Femur (tissue), 1 donor: ENCODE measurements at regions not wholly inside any gene's neighbourhood (a gene's known extent, or its start where the extent isn't known, plus 50 kb on each side); places are given as distances from the start of the nearest gene placed in this dataset.

ENCODE experiments used
- DNase-seq: peaks from one replicate; pipeline ENCODE4 v3.0.0-alpha.2; 2017

DNA sequence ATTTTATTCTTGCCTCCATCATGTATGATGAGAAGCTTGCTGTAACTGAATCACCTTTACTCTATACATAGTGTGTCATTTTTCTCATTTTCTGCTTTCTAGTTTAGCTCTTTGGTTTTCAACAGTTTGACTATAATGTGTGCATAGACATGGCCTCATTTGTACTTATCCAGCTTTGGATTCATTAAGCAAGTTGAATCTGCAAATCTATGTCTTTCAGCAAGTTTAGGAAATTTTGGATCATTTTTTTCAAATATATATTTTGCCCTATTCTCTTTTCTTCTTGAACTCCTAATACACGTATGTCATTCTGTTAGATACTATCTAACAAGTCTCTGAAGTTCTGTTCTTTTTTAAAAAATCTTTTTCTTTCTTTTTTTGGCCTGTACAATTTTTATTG, 57.8 kb downstream of the PRLHR start:
- no peak for DNase-seq

DNA sequence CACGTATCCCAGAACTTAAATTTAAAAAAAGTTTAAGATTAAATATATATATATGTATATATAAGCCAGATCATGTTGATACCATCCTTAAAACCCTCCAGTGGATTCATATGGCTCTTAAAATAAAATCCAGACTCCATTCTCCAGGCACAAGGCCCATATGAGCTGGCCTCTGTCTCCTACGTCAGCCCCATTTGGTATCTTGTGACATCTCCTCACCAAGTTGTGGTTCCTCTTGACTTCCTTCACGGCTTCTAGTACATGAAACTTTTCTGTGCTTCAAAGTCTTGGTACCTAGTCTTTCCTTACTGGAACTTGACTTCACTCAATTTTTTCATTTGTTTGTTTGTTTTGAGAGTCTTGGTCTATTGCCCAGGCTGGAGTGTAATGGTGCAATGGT, 61.3 kb downstream of the PRLHR start:
- DNase-seq: no peak

DNA sequence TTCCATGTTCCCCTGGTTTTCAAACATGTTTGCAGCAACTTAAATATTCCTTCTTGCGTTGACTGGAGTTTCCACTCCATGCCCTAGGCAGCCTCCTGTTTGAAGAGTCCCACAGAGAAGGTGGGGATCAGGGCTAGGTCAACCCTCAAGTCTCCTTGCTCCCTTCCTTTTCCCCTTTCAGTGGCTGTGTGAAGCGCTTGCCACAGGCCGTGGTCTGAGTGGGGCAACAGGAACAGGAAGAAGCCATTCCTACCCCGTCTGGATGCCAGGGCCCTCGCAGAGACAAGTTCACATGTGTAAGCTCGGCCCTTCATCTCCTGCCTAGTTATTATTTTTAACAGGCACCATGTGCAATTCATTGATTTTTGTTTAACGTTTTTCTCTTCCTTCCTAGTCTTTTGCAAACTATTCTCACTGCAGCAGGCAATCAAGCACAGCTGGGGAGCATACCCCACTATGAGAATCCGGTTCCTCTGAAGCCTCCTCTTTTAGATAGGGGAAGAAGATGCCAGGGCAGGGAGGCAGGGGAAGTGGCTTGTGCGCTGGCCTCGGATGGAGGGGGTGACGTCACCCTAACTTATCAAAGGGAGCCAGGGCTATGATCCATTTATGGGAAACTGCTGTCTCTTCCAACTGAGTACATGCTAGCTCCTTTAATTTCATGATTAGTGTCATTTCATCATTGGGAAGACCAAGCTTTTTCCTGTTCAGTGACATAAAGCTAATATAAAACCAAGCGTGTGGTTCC, 64.2 kb downstream of the PRLHR start:
- DNase-seq: no peak

DNA sequence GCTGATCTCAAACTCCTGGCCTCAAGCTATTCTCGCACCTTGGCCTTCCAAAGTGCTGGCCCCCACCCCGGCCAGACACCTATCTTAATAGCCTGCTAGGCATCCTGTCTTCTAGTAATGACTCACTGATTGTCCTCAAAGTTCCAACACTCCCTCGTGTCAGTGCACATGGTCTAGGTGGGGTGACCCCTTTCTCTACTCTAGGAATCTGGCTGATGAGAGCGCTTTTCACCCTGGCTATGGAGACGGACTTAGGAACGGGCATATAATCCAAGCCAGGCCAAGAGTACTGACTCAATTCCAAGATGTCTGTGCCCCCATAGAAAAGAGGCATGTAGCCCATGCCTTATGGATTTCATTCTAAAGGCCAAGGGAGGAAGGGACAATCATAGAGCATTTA, 67.0 kb downstream of the PRLHR start:
- DNase-seq: no peak

DNA sequence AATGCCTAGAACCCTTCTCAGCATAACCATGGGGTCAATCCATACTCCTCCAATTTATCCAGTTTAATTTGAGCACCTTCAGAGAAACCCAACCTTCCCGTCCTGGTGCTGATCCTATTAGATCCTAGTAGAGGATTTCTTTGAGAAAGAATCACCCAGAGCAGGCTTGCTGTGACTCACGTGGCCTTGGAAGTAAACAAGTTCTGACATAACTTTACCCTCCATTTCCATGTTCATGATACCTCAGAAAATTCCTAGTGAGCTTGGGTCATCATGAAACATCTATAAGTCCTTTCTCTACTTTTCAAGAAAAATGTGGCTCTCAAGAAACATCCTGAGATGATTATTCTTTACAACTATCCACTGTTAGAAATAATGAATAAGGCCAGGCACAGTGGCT, 71.7 kb downstream of the PRLHR start:
- no peak for DNase-seq

DNA sequence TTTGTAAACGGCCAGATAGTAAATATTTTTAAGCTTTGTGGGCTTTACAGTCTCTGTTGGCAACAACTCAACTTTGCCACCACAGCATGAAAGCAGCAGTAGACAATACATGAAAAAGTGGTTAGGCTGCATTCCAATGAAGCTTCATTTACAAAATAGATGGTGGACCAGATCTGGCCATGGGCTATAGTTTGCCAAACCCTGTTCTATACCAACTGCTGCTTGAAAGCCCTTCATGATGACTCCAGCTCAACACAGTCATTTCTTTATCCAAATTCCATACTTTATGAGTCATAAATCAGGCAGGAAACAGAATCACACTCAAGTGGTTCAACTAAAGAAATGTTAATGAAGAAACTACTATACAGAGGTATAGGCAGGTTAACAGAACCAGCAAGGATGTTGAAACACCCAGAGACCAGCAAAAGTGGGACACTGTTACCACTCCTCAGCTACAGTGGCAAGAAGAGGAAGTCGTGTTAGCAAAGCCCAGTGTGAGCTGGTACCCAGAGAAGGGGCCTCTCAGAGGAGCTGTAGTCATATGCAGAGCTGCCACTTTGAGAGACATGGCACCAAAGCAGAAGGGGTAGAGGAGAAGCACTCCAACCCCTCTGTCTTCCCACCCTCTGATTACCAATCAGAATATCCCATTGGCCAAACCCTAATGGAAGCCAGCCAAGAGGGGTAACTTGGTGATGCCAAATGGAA, 72.5 kb downstream of the PRLHR start:
- no peak for DNase-seq

DNA sequence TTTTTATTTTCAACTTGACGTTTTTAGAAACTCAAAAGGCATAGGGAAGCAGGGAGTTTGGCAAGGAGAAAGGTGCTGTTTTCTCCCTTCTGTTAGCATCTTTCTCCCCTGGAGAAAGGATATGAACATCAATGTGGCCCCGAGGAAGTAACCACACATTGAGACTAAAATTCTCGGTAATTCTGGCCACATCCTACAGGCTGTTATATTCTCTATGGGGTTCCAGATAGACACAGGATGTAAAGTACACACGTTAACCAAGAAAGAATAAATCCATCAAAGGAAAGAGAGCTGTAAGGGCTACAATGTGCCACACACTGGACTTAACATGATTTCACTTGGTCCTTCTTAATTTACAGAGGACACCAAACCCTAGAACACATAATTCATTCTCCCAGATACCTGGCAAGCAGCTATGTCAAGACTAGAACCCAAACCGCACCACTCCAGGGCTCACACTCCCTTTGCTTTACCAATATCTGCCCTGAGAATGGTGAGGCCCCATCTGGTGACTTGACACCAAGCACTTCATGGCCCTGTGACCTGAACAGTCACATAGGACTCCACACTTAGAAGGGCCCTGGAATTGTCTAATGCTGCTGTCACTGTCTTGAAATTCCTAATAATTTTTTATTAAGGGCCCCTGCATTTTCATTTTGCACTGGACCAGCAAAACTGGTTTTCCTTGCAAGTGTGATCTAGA, 73.9 kb downstream of the PRLHR start:
- DNase-seq: no peak

DNA sequence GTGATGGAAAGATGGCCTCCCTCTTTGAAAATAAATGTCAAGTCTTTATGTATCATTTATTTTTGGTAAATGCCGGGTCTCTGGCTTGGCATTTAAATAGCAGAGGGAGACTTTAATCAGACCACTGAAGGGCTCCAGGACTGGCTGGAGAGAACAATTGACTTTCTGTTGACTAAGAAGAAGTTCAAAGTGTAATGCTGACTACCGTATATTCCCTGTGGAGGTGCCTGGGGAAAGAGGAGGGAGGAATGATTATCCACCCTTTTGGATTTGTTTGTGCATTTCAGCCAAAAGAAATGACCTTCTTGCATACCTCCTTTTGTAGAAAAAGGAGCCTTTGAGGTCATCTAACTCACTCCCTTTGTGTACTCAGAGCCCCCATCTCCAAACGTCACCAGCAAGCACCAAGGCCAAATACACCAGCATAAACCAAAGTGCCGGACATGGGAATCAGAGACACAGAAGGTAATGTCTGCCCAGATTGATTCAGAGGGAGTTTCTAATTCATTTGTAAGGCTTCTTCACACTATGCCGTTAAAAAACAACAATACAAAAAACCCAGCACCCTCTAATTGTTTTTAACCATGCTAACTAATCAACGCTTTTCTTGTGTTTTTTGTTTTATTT, 75.2 kb downstream of the PRLHR start:
- DNase-seq: no peak

DNA sequence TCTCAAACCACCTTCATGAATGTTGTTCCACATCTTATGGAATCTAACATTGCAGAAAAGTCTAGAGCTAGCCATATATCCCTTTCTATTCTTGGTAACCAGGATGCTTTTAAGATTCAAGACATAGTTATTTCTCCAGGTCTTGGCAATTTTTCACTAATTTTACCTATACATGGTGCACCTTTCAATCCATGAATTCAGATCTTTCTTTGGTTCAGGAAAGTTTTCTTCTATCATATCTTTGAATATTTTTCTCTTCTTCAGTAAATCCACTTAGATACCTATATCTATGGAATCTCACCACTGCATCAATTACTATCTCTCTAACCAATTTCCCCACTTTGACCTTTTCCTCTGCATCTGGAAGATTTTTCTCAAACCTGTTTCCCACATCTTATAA, 77.4 kb downstream of the PRLHR start:
- DNase-seq: no peak

DNA sequence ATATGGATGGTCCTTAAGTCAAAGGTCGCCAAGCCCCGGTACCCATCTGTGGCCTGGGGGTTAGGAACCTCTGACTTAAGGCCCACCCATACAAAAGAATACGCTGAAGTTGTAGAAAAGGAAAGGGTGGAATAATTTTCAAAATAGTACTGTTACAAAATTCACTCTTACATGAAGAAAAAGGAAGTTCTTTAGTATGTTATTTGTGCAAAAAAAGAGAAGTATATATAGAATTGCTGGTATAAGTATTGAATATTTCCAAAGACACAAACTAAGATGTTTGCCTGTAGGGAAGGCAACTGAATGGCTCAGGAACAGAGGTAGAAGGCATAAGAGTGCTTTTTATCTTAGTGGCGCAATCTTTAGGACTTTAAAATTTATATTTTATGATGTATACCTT, 78.7 kb downstream of the PRLHR start:
- DNase-seq: no peak

DNA sequence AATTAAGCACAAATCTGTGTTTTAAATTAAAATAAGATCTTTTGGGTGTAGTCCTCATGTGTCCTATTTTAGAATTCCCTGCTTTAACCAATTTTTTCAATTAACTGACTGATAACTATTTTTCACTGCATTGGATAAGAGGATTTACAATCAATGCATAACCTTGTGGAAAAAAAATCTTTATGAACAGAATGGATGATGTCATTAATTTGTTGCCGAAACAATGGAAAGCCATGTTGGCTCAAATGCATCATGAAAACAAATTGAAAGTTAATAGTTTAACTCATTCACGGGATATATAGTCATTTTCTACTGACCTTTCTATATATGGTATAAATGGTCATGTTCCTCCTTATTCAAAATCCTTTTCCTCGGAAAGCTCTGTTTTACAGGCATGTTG, 82.3 kb downstream of the PRLHR start:
- no peak for DNase-seq

DNA sequence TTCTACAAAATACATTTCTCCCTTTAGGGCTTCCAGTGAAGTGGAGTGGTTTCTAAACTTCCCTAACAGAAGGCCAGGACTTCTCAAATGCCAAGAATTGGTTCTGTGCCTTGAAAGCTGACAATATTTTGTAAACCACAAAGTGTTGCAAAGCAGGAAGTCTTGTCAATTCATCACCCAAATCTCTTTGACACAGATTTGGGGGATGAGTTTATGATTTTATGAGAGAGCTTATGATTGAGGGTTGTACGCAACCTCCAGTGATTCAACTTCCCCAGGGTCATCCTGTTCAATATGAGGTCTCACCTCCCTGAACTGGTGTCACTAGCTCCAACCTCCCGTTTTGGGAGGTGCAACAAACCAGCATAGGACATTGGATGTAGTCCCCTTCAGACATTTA, 83.7 kb downstream of the PRLHR start:
- no peak for DNase-seq

DNA sequence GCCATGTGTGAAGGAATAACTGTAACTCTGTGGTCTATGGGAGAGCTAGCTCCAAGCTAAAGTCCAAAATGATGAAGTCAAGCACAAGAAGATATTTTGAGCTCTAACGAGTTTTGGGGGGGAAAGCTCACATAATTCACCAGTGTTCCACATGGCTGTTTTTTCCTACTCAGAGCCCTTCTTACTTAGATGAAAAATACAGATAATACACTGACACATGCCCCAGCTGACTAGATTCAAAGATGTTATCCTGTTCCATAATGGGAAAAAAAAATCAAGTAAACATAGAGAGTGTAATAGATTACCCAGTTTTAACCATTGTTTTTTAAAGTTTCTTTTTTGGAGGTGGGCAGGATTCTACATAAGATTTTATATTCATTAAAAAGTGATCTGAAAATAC, 86.6 kb downstream of the PRLHR start:
- no peak for DNase-seq

DNA sequence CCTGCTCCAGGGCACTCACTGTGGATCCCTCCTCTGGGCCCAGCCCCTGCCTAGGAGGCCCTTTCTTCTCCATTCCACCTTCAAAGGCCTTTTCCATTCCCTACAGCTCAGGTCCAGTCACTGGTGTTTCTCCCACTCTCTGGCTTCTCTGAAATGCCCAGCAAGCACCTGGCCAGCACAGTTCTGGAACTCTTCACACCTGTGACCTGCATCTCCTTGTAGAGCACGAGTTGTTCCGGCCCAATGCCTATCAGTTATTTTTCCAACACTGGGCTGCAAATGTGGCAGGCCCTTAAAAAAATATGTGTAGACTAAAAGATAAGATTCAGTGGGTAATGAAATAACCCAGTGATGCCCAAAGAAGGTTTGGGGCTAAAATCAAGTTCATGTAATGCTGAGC, 87.1 kb downstream of the PRLHR start:
- DNase-seq: no peak

DNA sequence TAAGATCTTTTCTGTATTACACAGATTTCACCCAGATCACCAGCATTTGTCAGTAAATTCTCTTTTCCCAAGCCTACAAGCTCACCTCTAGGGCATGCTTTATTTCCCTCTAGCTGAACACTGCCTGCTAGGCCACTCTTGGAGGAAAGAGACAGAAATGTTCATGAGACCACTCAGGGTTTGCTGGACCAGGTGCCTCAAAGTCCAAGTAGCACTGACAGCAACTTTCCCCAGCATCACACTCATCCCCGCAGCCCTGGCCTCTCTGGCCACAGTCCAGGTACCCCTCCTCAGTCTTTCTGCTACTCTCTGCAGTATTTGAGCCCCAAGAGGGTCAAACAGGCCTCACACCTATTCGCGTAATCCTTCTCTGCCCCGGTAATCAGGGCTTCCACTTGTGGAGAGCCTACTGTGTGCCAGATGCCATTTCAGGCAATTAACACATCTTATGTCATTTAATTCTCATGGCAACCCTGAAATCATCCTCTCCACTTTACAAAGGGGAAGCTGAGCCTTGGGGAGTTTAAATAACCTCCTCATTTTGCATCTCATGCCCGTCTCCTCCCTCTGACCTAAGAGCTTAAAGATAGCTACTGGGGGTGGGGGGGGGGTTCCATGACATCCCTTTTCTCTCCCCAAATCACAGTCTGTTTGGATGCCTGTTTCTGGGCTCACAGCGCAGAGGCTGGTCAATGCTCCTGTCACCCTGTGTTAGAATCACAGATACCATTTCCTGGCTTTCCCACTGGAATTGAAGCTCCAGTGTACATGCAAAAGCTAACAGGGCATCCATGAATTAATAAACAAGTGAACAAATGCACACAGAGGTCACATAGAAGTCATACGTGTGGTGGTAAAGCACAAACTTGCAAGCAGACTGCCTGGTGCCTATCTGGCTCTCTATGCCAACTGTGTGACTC, 88.5 kb downstream of the PRLHR start:
- no peak for DNase-seq

DNA sequence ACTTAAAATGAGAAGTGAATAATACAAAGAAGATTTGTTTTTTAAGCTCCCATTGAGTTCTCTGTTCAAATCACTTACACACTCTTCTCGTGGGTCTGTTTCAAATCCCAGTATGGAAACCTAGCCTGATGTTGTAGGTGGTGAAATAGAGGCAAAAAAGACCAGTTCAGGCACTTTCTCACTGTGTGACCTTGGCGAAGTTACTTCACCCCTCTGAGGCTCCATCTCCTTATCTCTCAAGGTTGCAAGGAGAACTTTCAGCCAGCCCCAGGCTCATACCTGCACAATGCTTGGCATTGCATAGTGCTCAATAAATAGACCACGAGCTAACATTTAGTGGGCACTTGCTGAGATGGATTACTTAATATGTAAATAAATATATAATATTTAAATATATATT, 90.1 kb downstream of the PRLHR start:
- DNase-seq: no peak

DNA sequence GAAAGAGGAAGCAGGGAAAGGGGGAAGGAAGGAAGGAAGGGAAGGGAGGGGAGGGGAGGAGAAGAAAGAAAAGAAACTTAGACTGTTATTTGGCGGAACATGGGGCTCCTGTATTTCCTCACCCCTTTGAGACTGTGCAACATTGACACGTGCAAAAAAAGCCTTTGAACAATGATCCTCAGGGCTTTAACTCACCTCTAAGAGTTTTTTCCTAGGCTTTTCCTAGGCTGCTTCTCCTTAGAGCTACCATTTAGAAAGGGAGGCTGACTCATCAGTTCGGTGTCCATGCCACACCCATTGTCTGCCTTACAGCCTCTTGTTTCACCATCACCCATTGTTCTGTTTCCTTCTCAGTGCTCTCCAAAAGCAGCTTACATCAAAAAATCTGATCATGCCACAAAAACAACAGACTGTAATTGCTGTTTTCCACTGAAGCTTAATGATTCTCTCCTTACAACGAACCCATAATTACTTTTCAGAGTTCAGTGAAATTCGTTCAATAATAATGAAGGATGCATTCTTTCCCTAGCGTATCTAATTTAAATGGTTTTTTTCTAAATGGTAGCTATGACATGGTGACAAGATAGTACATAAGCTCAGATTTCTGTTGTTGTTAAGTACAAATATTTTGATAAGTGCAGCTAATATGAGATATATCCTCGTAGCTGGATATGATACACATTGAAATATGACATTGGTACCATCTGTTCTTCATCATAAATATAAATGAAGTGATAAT, 90.8 kb downstream of the PRLHR start:
- no peak for DNase-seq

DNA sequence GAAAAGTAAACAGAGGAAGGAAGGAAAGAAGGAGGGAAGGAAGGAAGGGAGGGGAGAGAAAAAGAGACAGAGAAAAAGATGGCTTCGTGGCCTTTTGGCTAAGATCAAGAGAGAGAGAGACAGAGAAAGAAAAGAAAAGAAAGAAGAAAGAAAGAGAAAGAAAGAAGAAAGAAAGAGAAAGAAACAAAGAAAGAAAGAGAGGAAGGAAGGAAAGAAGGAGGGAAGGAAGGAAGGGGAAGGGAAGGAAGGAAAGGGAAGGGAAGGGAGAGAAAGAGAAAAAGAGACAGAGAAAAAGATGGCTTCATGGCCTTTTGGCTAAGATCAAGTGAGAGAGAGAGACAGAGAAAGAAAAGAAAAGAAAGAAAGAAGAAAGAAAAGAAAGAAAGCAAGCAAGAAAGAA, 91.4 kb downstream of the PRLHR start:
- no peak for DNase-seq

DNA sequence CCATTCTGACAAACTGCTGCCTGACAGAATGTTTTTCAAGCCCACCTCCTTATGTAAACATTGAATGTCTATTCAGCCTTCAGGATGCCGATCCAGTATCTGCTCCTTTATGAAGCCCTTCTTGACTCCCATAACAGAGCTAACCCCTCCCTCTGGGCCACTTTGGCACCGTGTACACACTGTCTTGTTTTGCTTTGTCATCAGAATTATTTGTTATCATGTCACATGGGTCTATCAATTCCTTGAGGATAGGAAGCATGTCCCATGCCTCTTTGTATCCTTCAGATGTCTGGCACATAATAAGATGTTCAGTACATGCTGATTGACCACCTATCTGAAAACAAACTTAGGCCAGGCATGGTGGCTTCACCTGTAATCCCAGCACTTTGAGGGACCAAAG, 92.3 kb downstream of the PRLHR start:
- DNase-seq: no peak

DNA sequence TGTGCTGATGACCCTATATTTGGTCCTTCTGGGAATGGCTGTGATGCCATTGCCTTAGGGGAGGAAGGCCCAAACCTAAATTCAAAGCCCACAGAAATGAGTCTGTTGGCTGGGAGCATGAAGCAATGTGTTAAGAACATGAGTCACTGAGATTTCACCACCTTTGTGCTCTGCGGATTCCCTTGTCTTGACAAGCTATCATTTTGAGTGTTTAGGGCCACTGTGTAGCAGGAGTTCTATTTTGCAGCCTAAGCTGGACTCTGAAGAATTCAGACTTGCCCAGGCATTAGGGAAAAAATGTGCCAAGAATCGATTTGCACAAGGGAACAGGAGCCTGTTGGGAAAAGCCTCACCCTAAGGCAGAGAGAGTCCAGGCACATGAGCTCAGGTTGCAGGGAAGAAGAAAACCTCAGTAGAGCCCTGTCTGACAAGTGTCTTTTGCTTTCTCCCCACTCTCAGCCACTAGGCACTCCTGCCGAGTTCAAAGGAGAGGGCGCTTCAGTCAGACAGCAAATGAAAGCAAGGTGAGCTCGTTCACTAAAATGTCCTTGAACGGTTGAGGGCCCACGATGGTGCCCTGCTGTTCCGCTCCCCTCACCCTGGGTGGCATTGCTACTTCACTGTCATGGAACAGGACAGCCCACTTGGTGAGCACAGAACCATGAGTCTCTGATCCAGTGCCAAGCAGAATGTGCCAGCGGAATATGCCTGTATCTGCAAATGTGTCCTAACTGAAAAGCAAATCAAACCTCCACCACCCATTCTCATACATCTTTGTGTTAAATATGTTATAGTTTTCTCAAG, 93.6 kb downstream of the PRLHR start:
- DNase-seq: no peak

DNA sequence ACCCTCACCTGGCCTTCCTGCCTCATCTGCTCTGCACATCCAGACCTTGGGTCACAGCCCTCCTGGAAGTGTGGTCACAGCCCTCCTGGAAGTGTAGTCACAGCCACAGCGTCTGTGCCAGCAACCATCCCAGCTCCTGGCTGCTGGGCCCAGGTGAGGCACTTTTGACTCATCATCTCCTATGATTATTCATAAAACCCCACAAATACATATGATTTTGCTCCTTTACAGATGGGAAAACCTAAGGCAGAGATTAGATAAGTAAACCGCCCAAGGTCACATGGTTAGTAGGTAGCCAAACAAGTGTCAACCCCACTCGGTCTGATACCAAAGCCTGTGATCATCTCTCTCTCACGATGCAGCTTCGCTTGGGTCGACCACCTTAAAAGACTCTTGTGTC, 94.3 kb downstream of the PRLHR start:
- DNase-seq: no peak
